Medulla oblongata (tissue), 1 donor: ENCODE measurements at regions not wholly inside any gene's neighbourhood (a gene's known extent, or its start where the extent isn't known, plus 50 kb on each side); places are given as distances from the start of the nearest gene placed in this dataset.

Experiments used
- DNase-seq: peaks from one replicate; pipeline ENCODE4 v3.0.0-alpha.2; 2015; ENCODE audit errors: extremely low spot score

DNA sequence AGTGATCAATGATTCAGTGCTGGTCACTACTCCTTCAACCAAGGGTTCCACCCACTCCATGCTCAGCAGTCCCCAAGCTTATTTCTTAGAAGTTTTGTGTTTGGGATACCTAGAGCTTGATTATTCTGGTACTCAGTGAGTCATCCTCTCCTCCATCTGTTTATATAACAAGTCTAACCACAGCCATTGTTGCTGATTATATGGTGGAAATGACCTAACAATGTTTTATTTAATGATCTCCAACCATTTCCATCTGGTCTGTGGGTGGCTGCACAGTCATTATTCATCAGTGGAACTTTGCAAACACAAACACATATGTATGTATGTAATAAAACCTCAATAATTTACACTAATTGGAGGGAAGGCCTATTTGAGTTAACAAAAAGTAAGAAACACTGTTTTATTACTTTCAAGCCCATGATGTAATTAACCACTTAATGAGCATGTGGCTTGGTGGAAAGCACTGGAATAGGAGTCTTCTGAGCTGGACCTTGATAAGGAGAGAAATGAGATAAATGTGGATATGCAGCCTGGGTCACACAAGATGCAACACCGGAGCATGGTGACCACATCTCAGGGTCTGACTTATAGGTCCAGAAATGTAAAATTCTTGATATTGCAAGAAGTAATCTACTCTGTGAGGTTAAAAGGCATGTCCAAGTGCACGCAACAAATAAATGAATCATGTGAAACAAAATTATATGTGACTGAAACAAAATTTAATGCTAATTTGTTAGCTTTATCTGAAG, 99.0 kb upstream of the WLS start:
- DNase-seq: no peak

DNA sequence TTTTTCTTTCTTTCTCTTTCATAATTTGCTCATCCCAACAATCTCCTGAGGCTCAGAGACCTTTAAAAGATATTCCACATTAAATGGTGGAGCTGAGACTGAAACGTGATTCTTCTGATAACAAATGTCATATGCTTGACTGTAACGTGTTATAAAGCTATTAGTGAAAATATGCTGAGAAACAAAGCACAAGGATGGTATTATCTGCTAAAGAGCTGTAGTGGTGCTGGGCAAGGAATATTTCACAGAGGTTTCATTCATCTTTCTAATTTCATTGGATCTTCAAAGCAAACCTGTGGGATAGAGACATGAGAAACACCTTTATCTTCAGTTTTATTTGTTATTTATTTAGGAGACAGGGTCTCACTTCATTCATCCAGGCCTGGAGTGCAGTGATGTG, 98.1 kb upstream of the WLS start:
- DNase-seq: no peak

DNA sequence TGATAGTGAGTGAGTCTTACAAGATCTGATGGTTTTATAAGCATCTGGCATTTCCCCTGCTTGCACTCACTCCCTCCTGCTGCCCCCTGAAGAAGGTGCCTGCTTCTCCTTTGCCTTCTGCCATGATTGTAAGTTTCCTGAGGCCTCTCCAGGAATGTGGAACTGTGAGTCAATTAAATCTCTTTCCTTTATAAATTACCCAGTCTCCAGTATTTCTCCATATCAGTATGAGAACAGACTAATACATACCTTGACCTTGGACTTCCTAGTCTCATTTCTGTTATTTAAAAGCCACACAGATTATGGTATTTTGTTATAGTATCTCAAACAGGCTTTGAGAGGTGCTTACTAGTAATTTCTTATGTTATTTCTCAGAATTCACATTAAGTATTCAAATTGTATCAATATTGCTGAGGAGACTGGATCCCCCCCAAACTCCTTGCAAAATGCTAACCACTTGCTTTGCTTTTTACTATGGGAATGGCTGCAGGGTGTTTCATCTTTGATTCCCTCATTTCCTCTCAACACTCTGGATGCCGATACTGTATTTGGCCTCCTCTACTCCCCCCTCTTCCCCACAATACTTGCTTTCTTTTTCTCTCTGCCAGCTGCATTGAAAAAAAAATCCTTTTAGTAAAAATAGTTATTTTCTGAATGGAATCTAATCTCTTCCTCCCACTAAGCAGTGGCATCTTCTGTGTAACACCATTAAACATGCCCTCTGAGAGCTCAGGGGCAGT, 96.9 kb upstream of the WLS start:
- no peak for DNase-seq

DNA sequence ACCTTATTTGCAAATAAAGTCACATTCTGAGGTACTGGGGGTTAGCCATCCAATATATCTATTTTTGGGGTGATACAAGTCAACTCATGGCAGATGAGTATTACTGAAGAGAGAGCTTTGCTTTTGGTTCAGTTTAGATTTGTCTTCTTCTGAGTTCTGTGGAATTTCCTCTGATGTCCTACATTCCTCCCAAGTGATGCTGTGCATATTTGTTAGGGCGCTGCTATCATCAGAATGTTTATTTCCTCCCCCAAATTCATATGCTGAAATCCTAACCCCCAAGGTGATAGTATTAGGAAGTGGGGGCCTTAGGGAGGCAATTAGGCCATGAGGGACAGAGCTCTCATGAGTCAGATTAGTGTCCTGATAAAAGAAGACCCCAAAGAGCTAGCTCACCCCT, 96.2 kb upstream of the WLS start:
- DNase-seq: no peak

DNA sequence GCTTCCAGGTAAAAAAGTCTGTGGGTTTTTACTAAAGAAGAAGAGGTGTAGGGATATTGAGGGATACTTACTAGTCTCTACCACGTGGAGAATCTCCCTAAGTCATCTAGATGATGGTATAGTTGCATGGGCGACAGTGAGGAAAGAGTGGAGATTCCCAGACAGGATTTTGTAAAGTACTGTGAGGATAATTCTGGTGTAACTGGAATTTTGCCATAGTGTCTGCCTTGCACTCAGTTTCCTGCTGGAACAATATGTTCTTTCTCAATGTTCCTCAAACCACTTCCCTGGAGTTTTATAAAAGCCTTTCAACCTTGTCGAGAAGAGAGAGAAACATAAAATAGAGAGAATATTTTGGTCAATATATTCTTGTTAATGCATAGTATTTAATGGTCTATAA, 95.1 kb upstream of the WLS start:
- no peak for DNase-seq

DNA sequence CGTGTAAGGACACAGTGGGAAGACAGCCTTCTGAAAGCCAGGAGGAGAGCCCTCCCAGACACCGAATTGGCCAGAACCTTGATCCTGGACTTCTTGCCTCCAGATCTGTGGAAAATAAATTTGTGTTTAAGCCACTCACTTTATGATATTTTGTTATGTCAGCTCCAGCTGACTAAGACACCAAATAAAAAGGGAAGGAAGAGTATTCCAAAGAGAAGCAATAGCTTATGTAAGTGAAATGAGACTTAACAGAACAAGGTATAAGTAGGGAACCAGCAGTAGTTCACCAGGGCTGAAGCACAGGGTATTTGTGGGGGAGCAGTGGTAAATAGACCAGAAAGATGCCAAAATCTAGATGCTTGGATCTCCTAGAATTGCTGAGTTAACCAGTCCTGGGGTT, 94.2 kb upstream of the WLS start:
- DNase-seq: no peak

DNA sequence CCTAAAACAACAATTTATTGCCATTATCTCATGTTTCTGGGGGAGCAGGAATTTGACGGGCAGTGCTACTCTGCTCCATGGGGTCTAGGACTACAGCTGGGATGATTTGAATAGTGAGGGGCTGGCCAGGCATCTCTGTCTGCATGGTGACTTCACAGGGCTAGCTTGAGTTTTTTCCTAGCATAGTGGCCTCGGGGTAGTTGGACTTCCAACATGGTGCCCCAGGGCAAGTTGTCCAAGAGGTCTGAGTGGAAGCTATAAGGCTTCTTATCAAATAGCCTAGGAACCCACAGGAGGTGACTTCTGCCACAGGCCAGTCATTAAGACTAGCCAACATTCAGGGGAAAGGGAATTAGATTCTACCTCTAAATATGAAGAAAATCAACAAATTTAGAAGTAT, 92.0 kb upstream of the WLS start:
- DNase-seq: no peak

DNA sequence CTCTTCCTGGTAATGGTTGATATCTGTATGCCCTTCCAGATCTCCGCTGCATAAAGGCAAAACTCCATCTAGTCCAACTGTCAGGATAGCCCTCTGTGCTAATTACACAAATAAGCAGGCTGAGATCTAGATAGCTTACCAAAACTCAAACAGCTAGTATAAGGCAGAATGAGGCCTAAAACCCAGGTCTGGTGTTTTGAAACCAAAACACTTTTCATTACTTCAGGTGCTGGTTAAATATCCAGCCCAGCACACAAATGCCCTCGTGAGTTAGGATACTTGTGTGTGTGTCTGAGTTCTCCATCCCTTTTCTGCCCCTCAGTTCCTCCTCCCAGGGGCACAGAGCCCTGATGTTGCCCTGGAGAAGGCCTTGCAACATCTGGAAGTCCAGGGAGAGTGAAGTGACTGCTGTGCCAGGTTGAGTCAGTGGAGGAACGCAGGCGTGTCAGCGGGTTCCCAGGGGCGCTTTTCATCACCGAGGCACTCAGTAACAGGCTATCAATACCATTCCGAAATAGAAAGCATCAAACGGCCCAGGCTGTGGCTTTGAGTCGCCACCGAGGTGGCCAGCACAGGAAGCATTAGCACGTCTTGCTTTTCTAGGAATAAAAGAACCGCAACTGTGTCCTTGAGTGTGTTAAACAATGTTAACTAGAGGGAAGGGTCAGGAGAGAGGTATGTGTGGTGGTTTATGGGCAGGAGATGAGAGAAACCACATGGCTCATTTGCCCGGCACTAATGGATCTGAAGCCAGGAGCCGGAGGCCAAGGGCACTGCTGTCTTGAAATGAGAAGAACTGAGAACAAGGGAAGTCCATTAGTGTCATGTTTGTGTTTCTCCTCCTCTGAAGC, 90.7 kb upstream of the WLS start:
- no peak for DNase-seq

DNA sequence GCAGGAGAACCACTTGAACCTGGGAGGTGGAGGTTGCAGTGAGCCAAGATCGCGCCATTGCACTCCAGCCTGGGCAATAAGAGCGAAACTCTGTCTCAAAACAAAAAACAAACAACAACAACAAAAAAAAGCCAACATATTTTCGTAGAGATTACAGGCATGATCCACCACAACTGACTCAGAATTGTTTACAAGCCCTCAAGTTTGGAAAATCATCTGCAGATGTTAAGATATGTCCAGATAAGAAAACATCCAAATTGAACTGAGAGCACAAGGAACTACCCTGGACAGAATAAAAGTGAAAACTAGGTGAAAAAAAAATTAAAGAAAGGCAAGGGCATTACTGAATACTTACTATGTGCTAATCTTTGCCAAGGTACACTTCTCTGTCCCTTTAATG, 89.8 kb upstream of the WLS start:
- DNase-seq: no peak

DNA sequence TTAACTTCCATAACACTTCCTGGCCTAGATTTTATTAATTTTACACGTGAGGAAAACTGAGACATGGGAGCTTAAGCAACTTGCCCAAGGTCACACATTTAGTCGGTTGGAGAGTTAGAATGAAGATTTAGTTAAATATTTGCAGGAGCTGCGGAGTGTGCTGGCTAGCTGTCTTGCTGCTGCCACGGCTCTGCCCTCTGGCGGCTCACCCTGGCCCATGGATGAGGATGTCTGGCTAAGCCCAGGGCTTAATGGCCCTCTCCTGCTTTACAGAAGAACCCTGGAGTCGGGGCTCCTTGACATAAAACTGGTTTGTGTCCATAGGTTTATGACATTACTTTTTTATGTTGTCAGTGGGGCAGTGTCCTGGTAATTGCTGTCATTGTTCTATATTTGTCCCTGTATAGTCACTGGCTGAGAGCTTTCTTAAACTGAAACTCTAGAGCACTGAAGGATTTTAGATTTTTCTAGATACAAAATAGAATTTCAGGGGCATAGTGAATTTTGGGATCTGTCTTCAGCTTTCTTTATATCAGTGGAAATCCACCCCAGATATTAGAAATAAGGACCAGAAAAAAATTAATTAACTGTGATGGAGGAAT, 88.9 kb upstream of the WLS start:
- DNase-seq: peak; percentile 60

DNA sequence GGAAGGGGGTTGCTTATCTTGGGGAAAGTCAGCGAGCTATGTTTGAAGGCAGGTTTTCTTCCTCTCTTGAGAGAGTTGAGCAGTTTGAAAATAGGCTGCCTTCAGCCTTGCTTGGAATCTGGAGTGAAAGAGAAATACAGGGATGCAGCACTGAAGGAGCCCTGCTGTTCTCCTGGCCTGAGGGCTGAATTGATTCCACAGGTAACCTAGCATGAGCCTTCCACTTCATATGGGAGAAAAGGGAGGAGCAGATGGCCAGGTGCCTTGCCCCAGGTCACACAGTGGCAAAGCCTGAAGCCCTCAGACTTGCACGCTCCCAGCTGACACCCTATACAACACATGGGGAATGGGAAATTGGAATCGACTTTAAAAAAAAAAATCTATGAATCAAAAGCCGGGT, 88.0 kb upstream of the WLS start:
- DNase-seq: no peak

DNA sequence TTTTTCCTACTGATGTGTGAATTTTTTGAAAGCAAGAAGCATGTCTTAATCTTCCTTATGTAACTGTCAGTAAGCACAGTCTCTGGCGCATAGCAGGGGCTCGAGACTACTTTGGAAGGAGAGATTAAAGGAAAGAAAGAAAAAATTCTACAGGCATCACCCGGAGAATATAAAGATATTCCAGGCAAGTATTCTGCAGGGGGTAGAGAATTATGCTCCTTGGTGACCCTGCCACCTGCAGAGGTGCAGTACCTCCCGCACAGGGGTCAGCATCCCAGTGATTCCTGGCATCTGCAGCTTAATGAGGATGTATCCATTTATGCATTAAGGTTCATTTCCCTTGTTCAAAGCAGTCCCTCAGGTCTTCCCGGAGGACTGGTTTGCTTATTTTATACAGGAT, 87.6 kb upstream of the WLS start:
- no peak for DNase-seq

DNA sequence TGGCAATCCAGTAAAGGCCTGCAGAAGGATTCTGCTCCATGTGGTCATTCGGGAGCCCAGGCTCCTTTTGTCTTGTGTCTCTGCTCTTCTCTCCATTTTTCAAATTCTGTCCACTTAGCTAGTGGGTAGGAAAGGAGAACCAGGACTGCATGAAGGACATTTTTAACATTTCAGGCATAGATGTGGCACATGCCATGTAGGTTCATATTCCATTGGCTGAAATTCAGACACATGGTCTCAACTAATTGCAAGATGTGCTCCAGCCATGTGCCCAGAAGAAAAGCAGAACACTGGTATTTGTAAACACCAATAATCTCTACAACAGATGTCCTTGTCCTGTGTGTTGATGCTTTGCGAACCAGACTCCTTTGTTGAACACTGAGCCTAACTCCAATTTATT, 85.2 kb upstream of the WLS start:
- no peak for DNase-seq

DNA sequence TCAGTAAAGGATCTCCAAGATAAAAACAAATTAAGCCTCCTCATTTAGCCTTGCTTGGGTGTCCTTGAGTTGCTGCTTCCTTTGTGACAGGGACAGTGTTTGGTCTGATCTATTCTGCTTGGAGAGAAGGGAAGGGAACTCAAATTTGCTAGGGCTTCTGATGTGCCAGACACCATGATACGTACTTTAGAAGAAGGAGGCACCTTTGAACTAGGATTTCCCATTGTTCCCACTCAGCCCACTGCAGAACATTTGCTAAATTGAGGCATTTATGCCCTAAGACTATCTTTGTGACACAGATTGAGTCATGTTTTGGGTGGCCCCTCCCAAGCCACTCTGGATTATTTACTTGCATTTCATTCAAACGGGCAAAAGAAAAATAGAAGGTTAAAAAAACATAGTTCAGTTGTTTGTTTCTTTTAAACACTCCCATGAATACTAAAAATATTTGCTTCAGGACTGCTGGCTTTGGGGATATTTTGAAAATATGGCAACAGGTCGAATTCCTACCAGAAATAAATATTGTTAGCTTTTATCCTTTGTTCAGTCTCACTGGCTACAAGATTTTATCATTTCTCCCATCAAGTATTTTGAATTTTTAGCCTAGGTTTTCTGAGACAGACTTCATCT, 81.9 kb upstream of the WLS start:
- DNase-seq: no peak

DNA sequence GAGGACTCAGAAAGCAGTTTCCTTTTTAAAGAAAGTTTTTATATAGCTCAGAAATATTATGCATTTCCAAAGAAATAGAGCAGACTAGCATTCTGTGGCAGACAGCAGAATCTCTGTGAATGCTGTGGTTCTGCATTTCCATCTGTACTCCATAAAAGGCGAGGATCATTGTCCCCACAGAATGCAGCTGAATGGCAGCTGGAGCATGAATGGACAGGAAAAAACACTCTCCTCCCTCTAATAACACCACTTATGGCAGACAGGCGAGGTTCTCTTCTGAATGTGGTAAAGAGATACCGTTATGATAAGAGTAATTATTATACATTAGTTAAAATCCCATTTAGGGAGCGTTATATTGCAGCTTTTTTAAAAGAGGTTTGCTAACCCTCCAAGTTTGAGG, 81.4 kb upstream of the WLS start:
- no peak for DNase-seq

DNA sequence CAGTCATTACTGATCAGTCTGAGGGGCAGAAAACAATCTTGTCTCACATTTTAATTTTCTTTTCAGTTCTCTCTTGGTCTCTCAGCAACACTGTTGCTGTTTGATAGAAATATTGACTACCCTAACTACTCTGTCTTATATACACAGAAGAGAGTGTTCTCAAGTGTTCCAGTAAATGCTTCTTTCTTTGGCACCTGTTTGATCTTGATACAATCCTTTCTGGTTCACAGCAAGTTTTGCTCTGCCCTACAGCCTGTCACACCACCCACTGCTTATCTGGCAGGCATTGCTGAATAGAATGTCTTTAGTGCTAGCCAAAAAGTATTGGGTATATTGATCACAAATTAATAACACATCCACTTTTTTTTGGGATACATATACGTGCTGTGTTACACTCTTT, 75.7 kb upstream of the WLS start:
- DNase-seq: no peak

DNA sequence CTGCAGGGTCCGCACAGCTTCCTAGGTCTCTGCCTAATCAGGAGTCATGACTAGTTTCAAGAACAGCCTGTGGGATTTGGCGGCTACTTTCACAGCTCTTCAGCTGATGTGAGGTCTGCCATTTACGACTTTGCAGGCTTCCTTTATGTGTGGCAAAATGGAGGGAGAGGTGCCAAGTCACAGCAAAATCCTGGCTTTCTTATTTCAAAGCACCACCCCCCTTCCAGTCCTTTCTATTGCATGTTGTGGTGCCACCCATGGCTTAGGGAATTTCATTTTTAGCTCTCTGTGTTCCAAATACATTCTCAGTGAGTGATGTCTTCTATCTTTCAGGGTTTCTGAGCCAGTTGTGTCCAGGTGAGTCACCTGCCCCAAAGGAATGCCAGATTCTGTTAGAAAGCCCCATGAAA, 75.1 kb upstream of the WLS start:
- DNase-seq: no peak

DNA sequence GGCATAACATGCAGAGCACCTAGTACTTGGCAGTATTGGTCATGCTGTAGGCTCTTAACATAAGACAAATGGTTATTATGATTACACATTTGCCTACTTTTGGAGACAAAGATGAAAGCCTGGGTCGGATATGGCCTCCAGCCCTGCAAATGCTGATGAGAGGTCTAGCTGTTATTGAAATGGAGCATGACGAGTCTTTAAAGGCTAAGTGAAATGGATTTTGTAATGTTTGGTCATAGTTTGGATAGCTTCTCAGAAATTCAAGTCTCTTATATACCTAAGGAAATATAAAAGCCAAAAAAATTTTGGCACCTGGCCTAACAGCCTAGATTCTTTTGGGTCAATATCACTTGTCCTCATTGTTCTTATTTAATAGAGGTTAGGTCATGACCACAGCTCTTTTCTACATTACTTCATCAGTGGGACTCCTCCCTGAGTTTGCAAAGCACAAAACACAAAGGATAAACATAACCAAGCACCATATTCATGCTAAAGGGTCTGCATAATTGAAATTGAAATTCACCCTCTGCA, 69.2 kb upstream of the WLS start:
- no peak for DNase-seq

DNA sequence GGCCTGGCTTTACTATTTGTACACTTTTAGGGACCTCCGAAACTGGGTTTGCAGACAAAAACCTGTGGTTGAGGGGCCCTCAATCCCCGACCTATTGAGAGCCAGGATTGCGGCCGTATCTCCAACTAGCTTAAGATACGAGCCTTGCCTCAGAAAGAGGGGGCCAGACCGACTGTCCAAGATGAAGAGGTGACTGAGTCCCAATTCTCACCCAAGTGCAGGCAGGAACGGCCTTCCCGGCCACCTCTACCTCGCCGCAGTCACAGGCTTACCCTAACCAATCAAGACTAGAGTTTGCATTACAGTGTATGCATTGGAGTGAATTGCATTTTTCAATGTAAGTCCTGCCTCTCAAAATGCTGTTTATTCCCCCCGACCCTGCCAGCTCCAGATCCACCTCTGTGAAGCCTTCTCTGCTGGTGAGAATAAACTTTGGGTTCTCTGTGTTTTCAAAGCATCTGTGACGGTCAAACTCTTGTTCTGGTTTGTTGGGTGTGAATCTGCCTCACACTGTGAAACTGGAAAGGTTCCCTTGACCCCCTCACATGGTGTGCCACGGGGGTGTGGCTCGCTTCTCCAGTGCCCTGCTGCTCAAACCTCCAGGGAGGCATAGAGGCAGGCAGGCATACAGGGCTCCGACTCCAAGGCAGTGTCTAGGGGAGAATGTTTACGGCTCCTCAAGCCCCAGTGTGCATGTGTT, 62.2 kb upstream of the WLS start:
- no peak for DNase-seq

DNA sequence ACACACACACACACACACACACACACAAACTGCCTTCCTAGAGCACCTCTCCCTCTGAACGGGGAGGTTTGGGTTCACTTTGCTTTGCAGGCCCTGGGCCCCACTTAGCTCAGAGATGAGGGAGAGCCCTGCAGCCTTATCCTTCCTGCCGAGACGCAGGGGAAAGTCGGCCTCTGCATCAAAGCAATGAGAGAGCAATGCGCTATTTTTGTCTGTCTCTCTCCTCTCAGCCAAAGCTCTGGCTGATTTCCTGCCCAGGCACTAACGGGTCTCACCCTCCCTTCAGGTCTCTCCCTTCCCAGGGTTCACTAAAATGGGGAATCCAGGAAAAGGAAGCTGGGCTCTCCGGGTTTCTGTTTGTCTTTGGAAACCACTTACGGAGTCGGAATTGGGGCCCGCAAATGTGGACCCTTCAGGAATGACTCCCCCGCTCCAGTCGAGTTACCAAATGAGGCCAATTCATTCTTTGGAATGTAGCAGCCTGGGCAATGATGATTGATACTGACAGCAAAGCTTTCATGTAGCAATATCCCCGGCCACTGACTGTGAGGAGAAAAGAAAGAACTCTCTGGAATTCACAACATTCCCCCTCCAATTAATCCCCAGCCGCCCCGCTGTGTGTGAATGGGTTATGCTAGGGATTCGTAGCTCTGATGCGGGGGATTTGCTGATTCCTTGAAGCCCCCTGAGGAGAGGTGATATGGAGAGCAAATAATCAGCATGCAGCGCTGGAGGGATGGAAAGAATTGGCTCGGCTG, 61.5 kb upstream of the WLS start:
- no peak for DNase-seq
